BE2C (cell line): ENCODE measurements at regions not wholly inside any gene's neighbourhood (a gene's known extent, or its start where the extent isn't known, plus 50 kb on each side); places are given as distances from the start of the nearest gene placed in this dataset.

Experiments used
- DNase-seq: peaks from one replicate; pipeline ENCODE4 v3.0.0-alpha.2; 2020
- H3K27me3 ChIP-seq: fragments of 250-450 bp; sonication (Bioruptor Pico); 2 replicates; pipeline ENCODE4 v1.5.1; 2020; ENCODE audit warnings: mild to moderate bottlenecking
- H3K36me3 ChIP-seq: fragments of 250-450 bp; sonication (Bioruptor Pico); 2 replicates; pipeline ENCODE4 v1.5.1; 2020; ENCODE audit warnings: mild to moderate bottlenecking
- H3K4me1 ChIP-seq: fragments of 250-450 bp; sonication (Bioruptor Pico); 2 replicates; pipeline ENCODE4 v1.5.1; 2020
- H3K4me3 ChIP-seq: 2 replicates; pipeline ENCODE4 v1.5.1; 2011; ENCODE audit warnings: low read depth, low read length
- H3K9me3 ChIP-seq: fragments of 250-450 bp; sonication (Bioruptor Pico); 2 replicates; pipeline ENCODE4 v1.5.1; 2020
- TF ChIP-seq, protein P1 (sequence below): IDR thresholded peaks from 2 replicates; pipeline ENCODE4 v1.5.1; 2012; ENCODE audit warnings: mild to moderate bottlenecking, low read depth, low read length

DNA sequence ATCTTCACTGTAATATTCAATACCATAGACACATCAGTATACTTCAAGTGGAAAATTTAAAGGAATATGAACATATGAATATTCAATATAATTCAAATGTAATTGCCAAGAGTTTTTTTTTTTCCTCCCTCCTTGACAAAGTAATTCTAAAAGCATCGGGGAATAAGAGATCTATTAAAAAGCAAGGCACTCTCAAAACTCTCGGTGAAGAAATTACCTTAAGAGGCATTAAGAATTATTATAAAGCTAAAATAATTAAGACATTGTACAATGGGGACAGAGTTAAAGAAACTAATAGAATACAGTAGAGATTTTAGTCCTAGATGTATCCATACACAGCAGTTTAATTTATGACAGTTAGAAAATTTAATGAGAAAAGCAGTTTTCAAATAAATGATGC is 390.0 kb upstream of the SLC8A1 start:
- H3K27me3 ChIP-seq = no peaks in the 10 kb centered on the region
- no peaks in the 10 kb centered on the region for H3K9me3 ChIP-seq
- no peak for DNase-seq
- TF ChIP-seq, protein P1, sequence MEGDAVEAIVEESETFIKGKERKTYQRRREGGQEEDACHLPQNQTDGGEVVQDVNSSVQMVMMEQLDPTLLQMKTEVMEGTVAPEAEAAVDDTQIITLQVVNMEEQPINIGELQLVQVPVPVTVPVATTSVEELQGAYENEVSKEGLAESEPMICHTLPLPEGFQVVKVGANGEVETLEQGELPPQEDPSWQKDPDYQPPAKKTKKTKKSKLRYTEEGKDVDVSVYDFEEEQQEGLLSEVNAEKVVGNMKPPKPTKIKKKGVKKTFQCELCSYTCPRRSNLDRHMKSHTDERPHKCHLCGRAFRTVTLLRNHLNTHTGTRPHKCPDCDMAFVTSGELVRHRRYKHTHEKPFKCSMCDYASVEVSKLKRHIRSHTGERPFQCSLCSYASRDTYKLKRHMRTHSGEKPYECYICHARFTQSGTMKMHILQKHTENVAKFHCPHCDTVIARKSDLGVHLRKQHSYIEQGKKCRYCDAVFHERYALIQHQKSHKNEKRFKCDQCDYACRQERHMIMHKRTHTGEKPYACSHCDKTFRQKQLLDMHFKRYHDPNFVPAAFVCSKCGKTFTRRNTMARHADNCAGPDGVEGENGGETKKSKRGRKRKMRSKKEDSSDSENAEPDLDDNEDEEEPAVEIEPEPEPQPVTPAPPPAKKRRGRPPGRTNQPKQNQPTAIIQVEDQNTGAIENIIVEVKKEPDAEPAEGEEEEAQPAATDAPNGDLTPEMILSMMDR = no peak
- no peaks in the 10 kb centered on the region for H3K36me3 ChIP-seq
- no peak overlapping the region for H3K4me3 ChIP-seq
- no peaks in the 10 kb centered on the region for H3K4me1 ChIP-seq

DNA sequence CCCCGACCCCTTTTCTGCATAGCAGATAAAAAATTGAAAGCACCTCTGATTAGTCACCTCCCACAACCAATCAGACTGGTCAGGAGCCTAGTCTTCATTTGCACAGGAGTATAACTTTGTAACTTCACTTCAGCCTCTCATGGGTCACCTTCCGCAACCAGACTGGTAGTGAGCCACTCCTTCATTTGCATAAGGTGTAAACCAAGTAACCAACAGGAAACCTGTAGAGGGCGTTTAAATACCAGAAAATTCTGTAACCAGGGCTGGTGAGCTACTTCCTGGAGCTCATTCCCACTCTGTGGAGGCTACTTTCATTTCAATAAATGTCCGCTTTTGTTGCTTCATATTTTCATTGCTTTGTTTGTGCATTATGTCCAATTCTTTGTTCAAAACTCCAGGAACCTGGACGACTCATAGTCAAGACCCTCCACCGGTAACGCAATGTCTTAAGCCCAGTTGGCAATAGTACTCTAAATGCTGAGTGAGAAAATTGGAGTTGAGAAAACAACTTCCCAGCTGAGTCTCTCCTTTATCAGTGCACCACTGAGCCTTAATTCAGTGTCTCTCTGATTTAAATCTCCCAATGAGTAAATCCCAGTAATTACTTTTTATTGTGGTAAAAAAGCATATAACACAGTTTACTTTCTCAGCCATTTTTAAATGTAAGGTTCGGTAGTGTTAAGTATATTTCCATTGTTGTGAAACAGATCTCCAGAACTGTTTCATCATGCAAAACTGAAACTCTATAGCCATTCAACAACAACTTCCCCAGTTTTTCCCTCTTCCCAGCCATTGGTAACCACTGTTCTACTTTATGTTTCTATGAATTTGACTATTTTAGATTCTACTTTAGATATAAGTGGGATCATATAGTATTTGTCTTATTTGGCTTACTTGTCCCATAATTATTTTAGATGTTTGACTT is 392.7 kb upstream of the SLC8A1 start:
- no peaks in the 10 kb centered on the region for H3K36me3 ChIP-seq
- H3K27me3 ChIP-seq = no peaks in the 10 kb centered on the region
- peak; percentile 15 for DNase-seq
- TF ChIP-seq, protein P1 = peak; percentile 57
- H3K9me3 ChIP-seq = no peaks in the 10 kb centered on the region
- H3K4me3 ChIP-seq = no peak overlapping the region
- H3K4me1 ChIP-seq = no peaks in the 10 kb centered on the region

DNA sequence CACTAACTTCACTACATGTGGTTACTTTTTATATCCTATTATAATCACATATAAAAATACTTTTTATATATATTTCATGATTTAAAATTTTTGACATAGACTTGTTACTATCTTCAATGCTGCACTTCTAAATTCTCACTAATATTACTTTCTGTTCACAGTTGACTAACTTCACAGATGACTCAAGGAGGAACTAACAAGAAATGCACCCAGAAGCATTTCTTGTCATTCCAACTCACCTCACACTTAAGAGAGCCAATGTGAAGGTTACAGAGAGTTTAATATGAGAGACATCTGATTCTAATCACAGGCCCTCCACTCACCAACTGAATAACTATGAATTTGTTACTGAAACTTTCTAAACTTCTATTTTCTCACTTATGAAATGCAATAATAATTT is 399.8 kb upstream of the SLC8A1 start:
- H3K36me3 ChIP-seq = no peaks in the 10 kb centered on the region
- H3K9me3 ChIP-seq = no peaks in the 10 kb centered on the region
- DNase-seq = no peak
- TF ChIP-seq, protein P1 = no peak
- no peak overlapping the region for H3K4me3 ChIP-seq
- H3K4me1 ChIP-seq = peaks cover 7% of the 10 kb centered on the region
- no peaks in the 10 kb centered on the region for H3K27me3 ChIP-seq

DNA sequence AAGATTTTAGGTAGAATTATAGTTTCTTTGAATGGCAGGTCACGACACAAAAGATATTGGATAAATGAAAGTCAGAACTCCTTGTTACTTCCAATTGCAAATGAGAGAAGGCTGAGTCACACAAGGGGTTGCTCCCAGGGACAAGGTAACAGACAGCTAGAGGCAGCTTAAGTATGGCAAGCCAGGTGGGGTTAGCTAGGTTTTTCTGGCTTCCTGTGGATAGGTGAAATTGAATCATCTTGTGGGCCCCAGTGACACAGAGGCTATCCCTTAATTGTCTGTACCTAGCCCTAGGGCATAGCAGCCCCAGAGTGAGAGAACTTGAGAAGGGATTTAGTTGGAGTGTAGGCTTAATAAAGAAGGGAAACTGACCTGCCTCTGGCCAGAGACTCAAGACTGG is 407.7 kb upstream of the SLC8A1 start:
- TF ChIP-seq, protein P1 = no peak
- H3K4me1 ChIP-seq = no peaks in the 10 kb centered on the region
- DNase-seq = no peak
- no peaks in the 10 kb centered on the region for H3K27me3 ChIP-seq
- H3K4me3 ChIP-seq = no peak overlapping the region
- H3K9me3 ChIP-seq = no peaks in the 10 kb centered on the region
- H3K36me3 ChIP-seq = no peaks in the 10 kb centered on the region

DNA sequence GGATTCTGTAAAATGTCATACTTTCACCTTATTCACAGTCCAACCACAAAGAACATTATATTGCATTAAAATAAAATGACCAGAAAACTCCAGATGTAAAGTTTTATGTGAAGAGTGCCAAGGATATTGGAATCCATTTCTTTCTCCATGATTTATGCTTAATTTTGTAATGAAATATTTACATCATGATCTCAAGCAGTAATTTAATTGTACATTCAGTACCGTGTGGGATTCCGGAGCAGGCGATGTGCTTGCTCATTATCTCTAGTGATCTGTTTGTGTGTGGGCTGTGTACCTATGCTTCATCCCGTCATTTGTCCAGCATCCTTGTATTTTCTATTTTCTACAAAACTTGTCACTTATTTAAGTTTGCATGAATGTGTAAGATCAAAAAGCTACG is 415.9 kb upstream of the SLC8A1 start:
- no peaks in the 10 kb centered on the region for H3K9me3 ChIP-seq
- peak overlapping the region; percentile 37 for H3K4me3 ChIP-seq
- peaks cover 6% of the 10 kb centered on the region; the same call in 1 of the 2 replicates for H3K4me1 ChIP-seq
- DNase-seq = no peak
- H3K27me3 ChIP-seq = no peaks in the 10 kb centered on the region
- TF ChIP-seq, protein P1 = no peak
- no peaks in the 10 kb centered on the region for H3K36me3 ChIP-seq

DNA sequence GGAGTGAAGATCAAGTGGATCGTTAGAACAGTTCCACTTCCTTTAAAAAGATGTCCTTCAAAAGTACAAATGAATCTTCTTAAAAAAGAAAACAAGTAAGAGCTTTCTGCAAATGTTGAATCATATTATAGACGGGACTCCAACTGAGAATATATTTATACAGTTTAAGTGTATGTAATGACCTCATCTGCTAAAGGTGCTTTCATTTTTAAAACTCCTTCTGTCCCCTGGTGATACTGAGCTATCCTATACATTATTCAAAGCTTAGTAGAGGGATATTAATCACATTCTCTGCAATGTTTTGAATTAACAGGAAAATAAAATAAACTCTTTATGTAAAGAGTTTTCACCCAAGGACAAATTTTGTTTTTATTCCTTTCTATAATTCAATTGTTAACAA is 420.7 kb upstream of the SLC8A1 start:
- H3K4me1 ChIP-seq = peaks cover 12% of the 10 kb centered on the region; the same call in 1 of the 2 replicates
- no peak for DNase-seq
- H3K9me3 ChIP-seq = no peaks in the 10 kb centered on the region
- H3K36me3 ChIP-seq = no peaks in the 10 kb centered on the region
- no peak overlapping the region for H3K4me3 ChIP-seq
- TF ChIP-seq, protein P1 = no peak
- no peaks in the 10 kb centered on the region for H3K27me3 ChIP-seq
